ENCODE measurements at regions not wholly inside any gene's neighbourhood (a gene's known extent, or its start where the extent isn't known, plus 50 kb on each side); places are given as distances from the start of the nearest gene placed in this dataset.

- TF ChIP-seq CTCF (conservative IDR thresholded peaks at IDR 0.05; ENCODE audit: low read depth in 2 of 2): no peak
- no peak for TF ChIP-seq EZH2 (IDR thresholded peaks at IDR 0.05; ENCODE audit: low read depth, unreplicated experiment)
- TF ChIP-seq JUNB (IDR thresholded peaks at IDR 0.05; ENCODE audit: unreplicated experiment): no peak
- no peak for TF ChIP-seq POLR2AphosphoS5 (IDR thresholded peaks at IDR 0.05; ENCODE audit: low read depth)
- no peak for TF ChIP-seq REST (IDR thresholded peaks at IDR 0.05; ENCODE audit: unreplicated experiment)
- TF ChIP-seq CREB1 (CRISPR knock-in tag; IDR thresholded peaks at IDR 0.05; ENCODE audit: low read depth): no peak
- no peak for TF ChIP-seq EZH2phosphoT487 (IDR thresholded peaks at IDR 0.05; ENCODE audit: unreplicated experiment)
- TF ChIP-seq ETS1 (IDR thresholded peaks at IDR 0.05): no peak
- TF ChIP-seq ZNF331 (CRISPR knock-in tag; IDR thresholded peaks at IDR 0.05; ENCODE audit: low read depth): no peak
- TF ChIP-seq STAT1 (IDR thresholded peaks at IDR 0.05; ENCODE audit: unreplicated experiment): no peak
Observed at GRCh38 chr2:49248506-49248905, 94.2 kb upstream of the FSHR start.

All from GM23338 (cell line).